HG03575 (cell line): ENCODE measurements at regions not wholly inside any gene's neighbourhood (a gene's known extent, or its start where the extent isn't known, plus 50 kb on each side); places are given as distances from the start of the nearest gene placed in this dataset.
"Not testable (repeated sequence)": the region's sequence is repeated elsewhere in the genome, so short reads cannot be mapped to it uniquely, and the experiment has no call there.

Experiments used
- ATAC-seq: cut with Tn5 transposase; IDR thresholded peaks from one replicate; pipeline ENCODE4 v1.9.1; 2021; ENCODE audit not compliant: unreplicated experiment, insufficient number of reproducible peaks, low FRiP score; ENCODE audit errors: extremely low read depth

DNA sequence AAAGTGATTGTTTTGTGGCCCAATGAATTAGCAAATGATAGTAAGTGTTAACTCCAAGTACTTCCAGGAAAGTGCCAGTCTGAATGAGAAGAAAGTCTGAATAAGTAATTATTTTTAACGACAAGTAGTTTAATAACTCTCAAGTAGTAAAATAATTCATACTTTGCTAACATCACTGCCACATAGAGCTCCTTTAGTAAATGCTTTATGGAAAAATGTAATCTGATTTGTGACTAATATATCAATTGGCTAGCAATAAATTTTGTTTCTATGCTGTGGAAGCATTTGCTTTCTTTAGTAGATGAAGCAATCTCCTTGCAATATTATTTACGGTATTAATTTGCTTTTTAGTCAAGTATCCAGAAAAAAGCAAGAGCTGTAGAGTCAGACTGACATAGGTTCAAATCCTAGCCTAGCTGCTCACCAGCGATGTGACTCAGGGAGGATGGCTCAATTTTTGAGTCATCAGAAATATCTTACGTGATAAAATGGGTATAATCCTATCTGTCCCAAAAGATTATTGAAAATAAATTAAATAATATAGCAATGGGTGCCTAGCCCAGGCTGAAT, 329.3 kb downstream of the FGFR2 start:
- ATAC-seq, result no peak

DNA sequence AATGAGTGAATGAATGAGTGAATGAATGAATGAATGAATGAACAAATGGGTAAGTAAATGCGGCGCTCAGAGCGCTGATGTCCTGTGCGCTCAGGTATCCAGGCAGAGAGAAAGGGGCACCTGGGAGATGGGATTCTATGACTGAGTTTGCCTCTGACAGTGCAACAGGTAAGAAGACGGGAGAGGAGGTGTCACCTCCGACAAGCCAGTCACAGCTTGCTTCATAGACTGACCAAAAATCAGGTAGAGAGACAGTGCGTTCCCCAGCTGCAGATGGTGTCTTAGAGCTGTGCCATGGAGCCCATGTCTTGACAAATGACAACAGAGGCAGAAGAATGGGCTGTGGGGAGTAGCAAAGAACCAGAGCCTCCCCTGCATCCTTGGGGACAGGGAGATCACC, 327.3 kb downstream of the FGFR2 start:
- no peak for ATAC-seq

DNA sequence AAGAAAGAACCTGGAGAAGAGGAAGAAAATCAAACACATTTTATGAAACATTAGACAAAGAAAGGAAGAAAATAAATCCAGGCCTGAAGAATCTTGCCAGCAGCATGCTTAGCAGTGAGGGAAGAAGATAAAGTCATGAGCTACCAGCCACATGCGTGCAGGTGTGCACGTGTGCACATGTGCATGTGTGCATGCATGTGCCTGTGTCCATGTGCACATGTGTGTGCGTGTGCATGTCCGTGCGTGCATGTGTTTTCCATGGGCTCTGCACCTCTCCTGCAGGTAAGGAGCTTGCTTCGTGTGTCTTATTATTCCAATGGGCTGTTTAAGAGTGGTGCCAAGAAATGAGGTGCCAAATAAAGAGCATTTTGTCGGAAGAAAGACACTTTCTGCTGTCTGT, 322.2 kb downstream of the FGFR2 start:
- no peak for ATAC-seq

DNA sequence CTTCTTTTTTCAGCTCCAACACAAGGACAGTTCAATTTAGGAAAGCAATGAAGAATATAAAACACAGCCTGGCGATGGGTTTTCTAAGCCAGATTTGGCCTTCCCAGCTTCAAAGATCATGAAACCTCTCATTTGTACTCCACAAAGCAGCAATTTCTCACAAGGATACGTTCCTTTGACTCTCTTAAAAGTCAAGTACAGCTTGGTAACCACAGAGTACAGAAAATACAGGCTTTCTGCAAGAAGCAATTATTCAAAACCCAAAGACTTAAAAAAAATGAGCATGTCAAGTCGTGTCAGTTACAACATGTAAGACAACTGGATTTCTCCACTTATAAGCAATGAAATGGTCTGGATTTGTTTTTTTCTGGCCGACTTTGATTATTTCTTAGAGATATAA, 321.4 kb downstream of the FGFR2 start:
- no peak for ATAC-seq

DNA sequence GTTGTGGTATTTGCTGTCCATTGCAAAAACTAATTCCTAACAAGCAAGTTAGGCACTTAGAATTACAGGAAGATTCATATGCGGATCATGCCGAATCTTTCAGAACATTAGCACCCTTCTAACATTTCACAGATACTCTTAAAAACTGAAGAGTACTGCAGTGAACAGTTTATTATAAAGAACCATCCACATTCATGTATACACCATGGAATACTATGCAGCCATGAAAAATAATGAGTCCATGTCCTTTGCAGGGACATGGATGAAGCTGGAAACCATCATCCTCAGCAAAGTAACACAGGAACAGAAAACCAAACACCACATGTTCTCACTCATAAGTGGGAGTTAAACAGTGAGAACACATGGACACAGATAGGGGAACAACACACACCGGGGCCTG, 319.9 kb downstream of the FGFR2 start:
- not testable (repeated sequence) for ATAC-seq

DNA sequence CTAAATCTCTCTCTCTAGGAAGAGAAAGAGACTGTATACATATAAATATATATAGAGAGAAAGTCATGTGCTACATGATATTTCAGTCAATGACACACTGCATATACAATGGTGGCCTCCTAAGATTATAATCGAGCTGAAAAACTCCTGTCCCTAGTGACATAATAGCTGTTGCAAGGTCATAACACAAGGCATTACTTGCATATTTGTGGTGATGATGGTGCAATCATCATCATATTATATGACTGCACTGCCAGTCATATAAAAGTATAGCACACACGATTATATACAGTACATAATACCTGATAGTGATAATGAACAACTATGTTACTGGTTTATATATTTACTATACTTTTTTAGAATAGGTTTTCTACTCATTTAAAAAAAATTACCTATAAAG, 316.7 kb downstream of the FGFR2 start:
- no peak for ATAC-seq

DNA sequence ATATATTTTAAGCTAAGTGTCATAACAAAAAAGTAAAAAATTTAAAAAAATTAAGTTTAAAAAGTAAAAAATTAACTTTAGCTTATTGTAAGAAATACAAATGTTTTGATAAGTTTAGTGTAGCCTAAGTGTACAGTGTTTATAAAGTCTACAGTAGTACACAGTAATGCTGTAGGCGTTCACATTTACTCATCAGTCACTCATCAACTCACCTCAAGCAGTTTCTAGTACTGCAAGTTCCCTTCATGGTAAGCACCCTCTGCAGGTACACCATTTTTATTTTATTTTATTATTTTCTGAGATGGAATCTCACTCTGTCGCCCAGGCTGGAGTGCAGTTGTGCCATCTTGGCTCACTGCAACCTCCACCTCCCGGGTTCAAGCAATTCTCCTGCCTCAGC, 316.0 kb downstream of the FGFR2 start:
- ATAC-seq, result no peak

DNA sequence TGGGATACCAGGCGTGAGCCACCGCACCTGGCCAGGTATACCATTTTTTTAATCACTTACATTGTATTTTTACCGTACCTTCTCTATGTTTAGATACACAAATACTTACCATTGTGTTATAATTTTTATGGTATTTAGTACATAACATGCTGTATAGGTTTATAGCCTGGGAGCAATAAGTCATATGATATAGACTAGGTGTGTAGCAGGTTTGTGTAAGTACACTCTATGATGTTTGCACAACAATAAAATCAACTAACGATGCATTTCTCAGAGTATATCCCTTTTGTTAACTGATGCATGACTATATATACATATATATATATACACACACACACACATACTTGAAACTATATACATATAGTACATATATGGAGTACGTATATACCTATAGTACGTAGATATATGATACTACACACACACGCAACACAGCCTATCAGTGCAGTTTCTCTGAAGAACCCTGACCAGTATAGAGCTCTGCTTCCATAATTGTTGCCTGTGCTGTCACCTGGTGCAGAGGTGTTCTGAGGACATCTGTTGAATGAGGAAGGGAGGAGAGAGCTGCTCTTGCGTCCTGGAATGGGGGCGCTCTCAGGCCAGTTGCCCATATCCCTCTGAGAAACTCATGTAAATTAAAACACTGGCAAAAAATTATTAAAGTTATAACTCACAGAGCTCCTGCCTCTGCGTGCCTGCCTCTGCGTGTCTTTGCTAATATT, 315.3 kb downstream of the FGFR2 start:
- ATAC-seq, result no peak

DNA sequence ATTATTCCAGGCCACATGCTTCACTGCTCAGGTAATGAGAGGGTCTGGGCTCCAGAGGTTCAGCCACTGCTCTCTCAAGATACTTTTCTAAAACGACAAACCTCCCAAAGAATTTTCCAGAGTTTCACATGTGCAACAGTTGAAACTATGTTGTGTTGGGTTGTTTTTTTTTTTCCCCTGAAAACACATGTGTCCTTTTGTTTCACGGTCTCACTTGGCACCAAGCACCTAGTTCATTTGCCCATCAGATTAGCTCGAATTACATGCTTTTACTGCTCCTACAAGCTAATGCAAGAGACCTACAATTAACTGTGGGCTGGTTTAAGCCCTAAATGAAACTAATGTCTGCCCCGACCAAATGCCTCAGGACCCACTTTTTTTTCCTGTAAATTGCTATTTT, 313.3 kb downstream of the FGFR2 start:
- ATAC-seq, result no peak

DNA sequence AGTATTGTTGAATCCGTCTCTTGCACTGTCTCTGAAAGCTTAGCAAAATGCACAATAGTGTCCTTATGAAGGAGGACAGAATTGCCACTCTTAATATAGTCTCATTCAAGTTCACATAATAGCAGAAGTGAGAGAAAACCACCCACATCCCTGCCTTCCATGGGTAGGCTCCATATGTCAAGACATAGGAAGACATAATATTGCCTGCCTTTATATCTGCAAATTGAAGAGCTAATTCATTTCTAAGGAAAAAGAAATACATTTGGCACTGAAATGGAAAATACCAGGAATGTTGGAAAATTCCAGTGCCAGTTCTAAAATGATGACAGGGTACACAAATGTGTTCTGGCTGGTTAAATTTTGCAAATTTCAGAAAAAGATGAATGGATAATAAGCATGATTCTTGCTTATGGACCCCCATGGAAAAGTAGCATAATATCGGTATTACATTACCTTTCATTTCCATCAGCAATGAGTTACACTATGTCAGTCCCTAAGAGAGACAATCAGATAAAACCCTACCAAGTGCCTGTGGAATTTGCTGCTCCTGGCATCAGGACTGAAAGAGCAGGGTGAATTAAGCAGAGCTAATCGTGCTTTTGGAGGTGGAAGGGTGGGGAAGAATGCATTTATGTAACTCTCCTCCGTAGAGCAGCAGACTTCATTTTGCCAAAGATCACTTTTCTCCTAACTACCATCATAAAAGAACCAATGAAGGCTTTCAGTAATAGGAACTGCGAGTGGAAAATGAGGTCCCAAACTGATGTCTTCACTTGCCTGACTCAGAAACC, 312.6 kb downstream of the FGFR2 start:
- no peak for ATAC-seq

DNA sequence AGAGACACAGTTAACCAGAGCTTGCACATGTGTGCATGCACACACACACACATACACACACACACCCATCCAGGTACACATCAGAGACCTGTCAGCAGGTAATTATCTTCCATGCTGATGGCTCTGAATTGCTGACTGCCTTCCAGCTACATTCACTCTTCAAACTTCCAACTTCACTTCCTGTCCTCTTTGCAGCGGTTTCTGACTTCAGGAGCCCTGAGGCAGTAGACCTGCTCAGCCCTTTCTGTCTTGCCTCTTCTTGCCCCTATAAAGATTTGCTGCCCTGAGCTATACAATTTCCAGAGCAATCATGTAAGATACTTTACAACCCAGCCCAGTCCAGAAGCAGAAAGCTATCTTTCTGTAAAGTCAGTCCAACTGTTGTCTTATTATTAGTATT, 310.2 kb downstream of the FGFR2 start:
- no peak for ATAC-seq

DNA sequence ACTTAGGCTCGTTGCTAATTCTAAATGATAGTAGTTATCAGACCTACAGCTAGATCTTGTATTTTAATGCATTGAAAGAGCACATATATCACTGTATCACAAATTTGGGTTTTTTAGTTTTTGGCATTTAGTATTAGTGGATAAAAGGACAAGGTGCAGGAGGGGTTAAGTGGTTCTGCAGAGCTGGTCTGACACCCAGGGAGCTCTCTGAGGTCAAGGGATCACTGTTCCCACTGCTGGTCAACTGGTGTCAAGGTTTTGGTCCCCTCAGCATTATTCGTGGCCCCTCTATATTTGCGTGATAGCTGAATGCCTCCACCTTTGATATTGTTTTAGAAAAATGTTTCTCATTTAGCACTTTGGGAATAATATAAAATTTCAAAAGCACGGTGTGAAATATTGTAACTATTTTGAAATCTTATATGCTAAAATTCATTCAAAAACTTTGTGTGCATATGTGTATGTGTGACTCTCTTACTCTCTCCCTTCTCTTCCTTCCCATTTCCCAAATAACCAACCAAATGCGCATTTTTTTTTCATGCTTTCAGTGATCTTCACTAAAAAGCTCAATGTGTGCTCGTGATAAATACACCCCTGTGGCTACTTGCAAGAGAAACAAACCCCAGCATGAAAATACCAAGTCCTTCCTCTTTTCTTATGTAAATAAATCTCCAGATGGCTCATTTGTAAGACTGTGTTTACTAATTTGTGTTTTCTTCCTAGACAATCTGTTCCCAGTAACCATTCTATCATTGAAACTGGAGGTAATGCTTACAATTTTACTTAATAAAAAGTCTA, 309.2 kb downstream of the FGFR2 start:
- ATAC-seq, result no peak

DNA sequence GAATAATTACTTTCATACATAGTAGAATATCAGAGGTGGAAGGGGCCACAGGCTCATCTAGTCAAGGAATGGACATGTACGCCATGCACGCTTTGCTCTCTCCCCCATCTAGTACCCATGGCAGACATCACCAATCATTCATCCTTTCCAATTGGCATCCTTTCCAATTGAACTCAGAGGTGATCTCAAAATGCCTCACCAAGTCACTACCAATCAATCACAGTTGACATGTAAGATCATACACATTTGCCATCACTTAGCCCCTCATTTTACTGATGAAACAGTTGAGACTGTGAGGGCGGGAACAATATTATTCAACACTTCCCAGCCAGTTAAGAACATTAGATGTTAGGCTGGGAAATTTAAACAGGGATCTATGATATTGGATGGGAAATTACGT, 308.4 kb downstream of the FGFR2 start:
- no peak for ATAC-seq

DNA sequence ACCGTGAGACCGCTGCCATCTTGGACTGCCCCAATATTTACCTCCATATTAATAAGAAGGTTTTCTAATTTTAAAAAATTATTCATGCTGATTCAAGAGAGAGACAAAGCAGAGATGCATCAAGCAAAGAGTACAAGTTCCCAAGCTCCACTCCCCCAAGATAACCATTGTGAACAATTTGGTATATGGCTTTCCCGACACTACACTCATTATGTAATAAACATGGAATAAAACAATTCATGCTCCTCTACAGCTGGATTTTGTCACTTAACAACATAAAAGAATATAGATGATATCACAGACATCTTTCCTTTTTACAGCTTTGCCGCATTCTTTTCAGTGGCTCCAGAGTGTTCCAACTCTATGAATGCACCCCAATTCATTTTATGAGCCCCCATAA, 307.6 kb downstream of the FGFR2 start:
- no peak for ATAC-seq

DNA sequence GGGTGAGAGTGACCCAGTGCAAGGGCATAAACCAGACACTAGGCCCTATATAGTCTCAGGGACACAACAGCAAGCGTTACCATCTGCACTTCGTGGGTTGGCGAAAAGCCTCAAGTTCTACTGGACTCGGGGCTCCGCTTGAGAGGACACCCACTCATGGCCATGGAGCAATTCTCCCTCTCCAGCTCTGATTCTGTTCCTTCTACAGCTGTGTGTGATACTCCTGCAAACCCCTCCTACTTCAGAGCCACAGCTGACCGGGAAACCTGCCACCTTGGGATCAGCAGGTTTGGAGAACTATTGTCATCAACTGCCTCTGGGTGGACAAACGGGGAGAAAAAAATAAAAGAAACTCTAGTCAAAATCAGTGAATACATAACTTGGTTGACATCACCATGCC, 306.9 kb downstream of the FGFR2 start:
- no peak for ATAC-seq

DNA sequence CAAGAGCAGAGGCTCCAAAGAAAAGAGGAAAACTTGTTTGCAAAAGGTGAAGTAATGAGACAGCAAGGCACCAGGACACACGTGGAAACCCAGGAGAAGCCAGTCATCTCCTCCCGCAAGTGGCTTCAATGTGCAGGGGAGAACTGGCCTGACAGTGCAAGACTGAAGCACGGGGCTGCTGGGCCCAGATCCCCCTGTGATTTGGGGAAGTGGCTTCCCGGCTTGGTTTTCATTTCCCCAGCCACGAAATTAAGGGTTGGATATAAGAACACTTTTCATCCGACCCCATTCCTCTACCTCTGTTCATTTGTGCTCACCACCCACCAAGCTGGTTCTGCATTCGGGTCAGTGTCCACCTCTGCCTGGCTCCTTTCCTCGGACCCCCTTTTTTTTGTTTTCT, 306.4 kb downstream of the FGFR2 start:
- no peak for ATAC-seq

DNA sequence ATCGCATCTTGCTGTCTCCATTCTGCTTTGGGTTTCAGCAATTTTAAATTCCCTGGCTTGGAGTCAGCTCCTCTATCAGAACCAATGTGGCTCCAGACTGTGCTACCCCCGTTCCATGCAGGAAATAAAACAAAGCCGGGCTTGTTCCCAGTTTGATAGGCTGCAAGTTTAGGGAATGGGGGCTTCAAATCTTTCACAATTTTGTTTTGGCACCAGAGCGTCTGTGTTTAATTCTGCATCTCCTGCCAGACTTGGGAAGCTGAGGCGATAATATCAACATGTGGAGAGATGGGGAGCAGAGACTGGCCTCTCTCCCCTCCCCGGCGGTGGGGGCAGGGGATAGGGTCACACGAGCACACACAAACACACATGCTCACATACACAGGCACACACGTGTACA, 305.9 kb downstream of the FGFR2 start:
- ATAC-seq, result no peak

DNA sequence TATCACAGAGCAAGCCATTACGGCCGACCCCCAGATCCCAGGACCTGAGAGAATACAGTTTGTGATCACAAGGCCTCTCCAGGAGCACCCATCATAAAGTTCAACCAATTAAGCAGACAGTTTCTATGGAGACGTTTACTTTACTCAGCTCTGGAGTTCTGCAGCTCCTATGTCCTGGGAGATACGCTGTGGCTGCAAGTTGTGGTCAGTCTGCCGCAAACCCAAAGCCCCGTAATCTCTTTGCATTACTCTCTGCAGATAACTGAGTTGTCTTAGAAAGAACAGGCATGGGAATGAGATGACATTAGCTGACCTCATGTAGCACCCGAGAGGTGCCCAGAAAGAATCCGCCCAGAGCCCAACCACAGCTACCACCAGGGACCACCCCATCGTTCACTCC, 305.1 kb downstream of the FGFR2 start:
- ATAC-seq, result no peak

DNA sequence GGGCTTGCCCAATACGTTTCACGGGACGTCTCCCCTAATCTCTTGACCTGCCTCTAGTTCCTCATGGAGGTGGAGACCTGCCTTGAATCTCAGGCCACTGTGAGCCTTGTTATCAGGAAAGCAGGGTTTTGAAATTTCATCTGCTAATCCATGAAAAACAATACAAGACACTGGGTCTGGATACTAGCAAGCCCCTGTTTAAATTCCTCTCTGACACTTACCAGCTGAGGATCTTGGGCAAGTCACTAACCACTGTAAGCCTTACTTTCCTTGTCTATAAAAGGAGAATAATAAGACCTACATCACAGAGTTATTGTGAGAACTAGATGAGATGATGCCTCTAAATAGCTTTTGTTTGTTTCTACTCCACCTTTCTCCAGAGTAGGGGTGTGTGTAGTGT, 303.6 kb downstream of the FGFR2 start:
- no peak for ATAC-seq

DNA sequence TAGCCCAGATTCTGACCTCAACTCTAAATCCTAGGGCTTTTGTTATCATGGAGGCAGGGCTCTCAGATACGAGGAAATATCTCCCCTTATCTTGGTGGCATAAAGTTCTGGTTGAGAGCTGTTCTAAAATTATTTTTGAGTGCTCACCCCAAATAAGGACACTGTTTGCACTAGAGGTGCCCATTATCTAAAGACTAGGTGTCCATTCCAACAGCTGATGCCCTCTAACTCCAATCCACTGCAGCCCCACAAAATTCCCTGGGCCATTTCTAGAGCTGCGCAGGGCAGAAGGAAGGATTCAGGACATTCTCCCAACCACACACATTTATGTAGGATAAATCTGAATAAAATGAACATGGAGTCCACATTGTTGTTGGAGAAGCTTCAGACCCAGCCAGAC, 301.9 kb downstream of the FGFR2 start:
- no peak for ATAC-seq
